NOMO-1 treated with dmso at 0.1 percent for 144 hours (cell line): ENCODE measurements at regions not wholly inside any gene's neighbourhood (a gene's known extent, or its start where the extent isn't known, plus 50 kb on each side); places are given as distances from the start of the nearest gene placed in this dataset.

Experiments used
- DNase-seq: peaks from one replicate; lab custom pipeline; 2025; ENCODE audit not compliant: unreplicated experiment; lab: John Stamatoyannopoulos, UW

DNA sequence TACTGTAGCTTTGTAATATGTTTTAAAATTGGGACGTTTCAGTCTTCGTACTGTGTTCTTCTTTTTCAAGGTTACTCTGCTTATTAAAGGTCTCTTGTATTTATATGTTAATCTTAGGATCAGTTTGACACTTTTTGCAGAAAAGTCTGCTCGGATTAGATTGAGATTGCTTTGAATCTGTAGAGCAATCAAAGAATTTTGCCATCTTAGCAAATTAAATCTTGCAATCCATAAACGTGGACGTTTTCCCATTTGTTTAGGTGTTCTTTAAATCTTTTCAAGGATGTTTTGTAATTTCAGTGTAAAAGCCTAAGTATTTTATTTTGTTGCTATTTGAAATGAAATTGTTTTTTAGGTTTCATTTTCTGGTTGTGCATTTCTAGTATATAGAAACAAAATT, 78.0 kb upstream of the GTSF1L start:
- DNase-seq, result no peak

DNA sequence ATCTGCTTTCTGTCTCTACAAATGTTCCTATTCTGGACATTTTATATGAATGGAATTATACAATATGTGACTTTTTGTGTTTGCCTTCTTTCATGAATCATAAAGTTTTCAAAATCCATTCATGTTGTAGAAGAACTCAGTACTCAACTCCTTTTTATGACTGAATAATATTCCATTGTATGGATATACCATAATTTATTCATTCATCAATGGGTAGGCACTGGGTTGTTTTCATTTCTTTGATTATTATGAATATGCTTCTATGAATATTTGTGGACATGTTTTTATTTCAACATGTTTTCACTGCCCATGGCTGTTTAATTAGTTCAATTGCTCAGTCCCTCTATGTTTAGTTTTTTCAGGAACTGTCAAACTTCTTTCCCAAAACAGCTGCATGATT, 76.5 kb upstream of the GTSF1L start:
- no peak for DNase-seq

DNA sequence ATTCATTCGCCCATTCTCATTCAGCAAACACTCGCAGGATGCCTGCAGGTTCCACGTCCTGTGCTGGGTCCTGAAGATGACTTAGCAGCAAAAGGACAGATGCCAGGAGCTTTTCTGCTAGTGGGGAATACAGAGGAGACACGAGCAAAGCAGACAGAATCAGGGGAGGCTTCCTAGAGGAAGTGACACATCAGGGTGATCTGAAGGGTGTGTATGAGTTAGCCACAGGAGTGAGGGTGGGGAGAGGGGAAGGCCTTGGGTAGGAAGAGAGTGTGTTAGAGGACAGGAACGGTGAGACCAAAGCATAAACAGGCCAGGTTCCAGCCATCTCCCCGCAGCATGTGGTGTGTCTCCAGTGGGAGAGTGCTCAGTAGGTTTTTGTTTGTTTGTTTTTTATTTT, 73.4 kb upstream of the GTSF1L start:
- DNase-seq, result no peak

DNA sequence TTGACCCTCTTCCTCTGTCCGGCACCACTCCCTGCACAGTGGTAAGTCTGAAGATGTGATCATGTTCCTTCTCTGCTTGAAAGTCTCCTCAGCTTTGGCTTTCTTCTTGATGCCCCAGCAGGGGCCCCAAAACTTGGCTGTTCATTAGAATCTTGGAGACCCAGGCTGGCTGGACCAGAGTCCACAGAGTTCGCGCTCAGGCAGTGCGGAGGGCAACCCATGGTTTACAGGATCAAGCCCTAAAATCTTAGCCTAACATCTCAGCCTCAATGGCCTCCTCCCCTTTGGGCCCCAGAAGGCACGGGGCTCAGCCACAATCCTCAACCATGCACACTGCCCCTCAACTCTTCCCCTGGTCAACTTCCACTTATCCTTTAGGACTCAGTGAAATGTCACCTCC, 72.9 kb upstream of the GTSF1L start:
- DNase-seq, result no peak

DNA sequence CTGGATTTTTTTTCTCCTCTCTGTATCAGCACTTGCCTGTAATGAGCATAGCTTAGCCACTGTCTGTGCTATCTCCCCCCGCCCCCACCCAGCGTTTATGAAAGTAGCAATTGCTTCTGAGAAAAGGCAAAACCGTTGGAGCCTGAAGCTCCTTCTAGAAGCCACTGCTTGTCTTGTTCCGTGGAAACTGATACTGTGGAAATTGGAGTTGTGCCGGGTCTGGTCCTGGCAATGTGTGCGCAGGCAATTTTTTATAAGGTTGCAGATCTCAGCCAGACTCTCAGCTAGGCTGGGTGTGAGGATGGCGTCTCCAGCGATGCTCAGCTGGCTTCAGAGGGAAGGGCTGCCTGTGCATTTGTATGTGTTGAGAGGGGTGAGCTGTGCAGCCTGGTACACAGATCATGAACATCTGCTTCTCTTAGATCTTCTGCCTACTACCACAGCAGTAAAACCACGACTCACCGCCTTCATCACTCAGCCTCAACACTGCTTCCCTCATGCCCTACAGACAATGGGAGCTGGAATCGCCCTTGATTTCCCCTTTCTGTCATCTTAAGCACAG, 72.4 kb upstream of the GTSF1L start:
- DNase-seq, result no peak

DNA sequence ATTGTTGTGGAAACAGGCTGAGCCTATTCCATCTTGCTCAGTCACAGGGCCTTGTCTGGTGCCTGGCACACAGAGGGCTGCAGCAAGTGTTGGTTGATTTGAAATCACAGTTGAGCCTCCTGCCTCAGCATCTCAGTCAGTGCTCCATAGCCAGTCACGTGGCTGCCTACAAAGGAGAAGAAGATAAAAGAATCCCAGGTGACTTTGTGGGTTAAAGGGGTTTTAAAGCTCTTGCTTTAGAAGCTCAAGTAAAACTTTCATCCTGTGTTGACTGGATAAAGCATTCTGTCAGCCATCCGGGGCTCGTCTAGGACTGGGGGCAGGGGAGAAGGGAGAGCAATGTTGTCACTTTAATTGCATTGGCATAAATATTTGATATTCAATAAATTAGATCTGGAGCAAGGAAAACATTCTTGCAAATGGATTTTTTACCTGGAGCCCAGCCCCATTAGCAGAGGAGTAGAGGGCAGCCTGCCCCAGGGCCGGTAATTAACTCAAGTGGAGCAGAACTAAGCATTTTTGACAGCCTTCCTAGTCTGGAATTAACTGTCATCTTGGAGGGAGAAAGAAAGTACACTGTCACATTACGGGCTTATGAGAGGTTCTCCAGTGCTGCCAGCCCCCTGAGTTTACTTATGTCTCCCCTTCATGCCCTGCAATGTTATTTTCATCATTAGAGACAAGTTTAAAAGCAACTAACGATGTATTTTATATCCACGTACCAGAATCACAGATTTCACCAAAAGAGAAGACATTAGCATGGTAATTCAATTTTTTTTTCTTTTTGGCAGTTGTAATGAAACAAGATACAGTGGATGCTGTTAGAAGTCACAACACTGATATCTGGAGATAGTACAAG, 71.7 kb upstream of the GTSF1L start:
- no peak for DNase-seq

DNA sequence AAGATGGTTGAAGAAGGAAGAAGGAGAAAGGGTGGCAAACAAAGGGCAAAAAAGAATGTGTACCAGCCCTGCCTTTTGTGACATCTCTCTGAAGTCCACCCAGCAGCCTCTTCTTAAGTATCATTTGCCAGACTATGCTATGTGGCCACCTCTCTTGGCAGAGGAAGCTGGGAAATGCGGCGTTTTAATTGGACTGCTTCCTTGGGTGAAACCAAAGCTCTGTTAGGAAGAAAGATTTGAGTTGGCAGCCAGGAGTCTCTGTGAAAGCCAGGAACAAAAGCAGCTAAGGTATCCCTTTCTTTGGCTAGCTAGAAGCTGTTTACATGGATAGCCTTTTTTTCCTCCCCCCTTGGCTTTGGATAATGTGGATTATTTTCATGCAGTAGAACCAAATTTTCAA, 67.5 kb upstream of the GTSF1L start:
- DNase-seq, result no peak

DNA sequence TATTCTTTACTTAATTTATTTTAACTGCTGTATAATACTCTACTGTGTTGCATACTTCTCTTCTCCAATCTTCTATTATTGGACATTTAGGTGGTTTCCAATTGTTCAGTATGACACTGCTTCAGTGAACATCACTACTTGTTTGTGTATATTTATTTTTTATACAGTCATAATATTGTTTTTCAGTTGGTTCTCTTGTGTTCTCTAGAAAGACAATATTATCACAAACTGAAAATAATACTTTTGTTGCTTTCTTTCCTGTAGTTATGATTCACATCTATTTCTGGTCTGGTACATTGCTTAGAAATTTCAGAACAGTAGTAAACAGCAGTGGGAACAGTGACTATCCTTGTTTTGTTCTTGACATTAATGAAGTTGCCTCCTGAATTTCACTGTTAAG, 62.8 kb upstream of the GTSF1L start:
- DNase-seq, result no peak

DNA sequence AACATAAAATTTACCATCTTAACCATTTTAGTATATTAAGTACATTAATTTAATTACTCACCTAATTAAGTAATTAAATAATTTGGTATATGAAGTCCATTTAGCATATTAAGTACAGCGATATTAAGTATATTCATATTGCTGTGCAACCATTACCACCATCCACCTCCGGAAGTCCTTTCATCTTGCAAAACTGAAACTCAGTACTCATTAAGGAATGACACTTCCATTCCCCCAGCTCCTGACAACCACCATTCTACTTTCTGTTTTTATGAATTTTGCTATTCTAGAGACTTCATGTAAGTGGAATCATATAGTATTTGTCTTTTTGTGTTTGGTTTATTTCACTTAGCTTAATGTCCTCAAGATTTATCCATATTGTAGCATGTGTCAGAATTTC, 61.1 kb upstream of the GTSF1L start:
- DNase-seq, result no peak

DNA sequence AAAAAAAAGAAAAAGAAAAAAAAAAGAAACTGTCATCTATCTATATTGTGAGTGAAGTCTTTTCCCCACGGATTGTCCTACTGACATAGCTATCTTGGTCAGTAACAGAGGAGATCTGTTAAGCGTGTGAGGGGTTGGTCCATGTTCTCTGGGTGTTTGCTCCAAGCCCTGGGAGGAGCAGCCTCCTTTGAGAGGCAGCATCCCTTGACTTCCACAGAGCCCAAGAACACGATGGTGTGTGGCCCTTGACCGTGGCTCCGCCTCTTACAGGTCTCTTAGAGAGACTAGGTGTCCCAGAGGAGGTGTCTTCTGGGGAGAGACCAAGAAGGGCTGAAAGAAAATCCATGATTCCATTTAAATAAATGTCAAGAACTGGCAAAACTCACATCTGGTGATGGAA, 60.1 kb upstream of the GTSF1L start:
- no peak for DNase-seq

DNA sequence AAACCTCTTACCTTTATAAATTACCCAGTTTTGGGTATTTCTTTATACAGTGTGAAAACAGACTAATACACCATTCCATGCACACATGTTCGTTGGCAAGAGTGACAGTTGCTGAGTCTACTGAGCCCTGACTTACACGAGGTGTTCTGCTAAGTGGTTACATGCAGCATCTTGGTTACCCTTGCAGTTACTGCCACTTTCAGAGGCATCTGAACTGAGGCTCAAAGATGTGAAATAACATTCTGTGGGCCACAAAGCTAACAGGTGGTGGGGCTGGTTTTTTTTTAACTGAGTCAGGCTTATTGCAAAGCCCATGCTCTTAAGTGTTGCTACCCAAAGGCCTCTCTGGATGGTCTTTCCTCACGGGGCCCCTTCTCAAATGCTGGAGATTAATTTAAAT, 54.4 kb upstream of the GTSF1L start:
- no peak for DNase-seq

DNA sequence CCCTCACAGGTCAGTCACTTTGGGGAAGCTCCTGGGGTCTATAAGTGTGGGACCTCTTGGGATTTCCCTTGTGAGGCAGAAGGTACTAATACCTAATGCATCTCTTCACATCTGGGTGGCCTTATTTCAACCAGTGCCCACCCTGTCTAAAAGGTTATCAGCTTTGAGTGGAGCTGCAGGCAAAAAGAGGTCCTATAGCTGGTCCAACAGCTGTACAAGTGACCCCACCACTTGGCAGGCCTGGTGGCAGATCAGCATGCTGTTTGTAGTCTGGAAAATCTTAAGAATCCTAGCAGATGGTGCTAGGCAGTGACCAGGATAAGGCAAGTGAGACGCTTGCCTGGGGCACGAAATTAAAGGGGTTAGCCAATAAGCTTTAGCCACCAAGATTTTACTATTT, 51.6 kb upstream of the GTSF1L start:
- DNase-seq, result no peak

DNA sequence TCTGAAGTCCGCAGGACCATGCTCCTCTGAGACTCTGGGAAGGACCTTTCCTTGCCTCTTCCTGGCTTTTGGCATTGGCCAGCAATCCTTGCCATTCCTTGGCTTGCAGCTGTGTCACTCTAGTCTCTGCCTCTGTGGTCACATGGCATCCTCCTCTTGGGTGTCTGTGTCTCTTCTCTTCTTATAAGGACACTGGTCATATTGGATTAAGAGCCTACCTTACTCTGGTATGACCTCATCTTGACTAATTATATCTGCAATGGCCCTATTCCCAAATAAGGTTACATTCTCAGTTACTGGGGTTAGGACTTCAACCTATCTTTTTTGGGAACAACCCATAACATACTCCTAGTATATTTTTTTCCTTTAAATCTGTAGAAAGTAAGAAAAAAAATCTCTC, 49.9 kb upstream of the GTSF1L start:
- DNase-seq, result no peak
